Lower leg skin (tissue), 4 donors: ENCODE measurements at regions not wholly inside any gene's neighbourhood (a gene's known extent, or its start where the extent isn't known, plus 50 kb on each side); places are given as distances from the start of the nearest gene placed in this dataset.

Experiments used
- DNase-seq, 2 donors: peaks; one replicate each; pipeline ENCODE4 v3.0.0-alpha.2; 2019; ENCODE audit warnings: low spot score in 2 of 2
- H3K4me3 ChIP-seq: fragments of 200-600 bp; sonication (generic); 2 replicates; pipeline ENCODE4 v1.5.1; 2017; ENCODE audit warnings: mild to moderate bottlenecking, low read depth; ENCODE audit not compliant: poor library complexity, severe bottlenecking
- CTCF ChIP-seq, 3 donors: fragments of 450-650 bp; IDR thresholded peaks; one replicate each; pipeline ENCODE4 v1.5.1; 2016; ENCODE audit warnings: antibody characterized with exemption in 3 of 3, mild to moderate bottlenecking in 3 of 3, moderate library complexity in 2 of 3
- POLR2A ChIP-seq, 2 donors: fragments of 450-650 bp; IDR thresholded peaks; one replicate each; pipeline ENCODE4 v1.6.1; 2016 to 2017; ENCODE audit warnings: antibody characterized with exemption in 2 of 2, mild to moderate bottlenecking in 1 of 2, moderate library complexity in 1 of 2
- WGBS, 2 donors: methylation state at CpG; one replicate each; pipeline ENCODE4 v1.1.5; 2018; 5-methylcytosine and 5-hydroxymethylcytosine counted together
- intact Hi-C: fragments of 100-400 bp; cut with DNase I; formaldehyde crosslinking; loops from one replicate; pipeline ENCODE4 v1.15.0; 2023; ENCODE audit warnings: low total_unique reads

DNA sequence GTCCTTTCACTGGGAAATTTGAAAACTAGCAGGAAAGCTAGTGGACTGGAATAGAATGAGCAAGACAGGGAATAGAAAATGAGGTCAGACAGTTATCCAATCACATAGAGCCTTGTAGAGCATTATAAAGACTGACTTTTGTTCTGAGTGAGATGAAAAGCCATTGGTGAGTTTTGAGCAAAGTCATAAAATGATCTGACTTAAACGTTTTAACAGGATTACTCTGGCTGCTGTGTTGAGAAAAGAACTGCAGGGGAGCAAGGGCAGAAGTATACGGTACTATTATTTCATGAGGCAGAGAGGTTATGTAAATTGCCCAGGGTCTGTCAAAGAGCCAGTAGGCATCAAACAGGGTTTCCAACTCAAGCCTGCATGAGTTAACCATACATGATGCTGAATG lies 393.4 kb downstream of the TFEC start:
- WGBS, 2 donors: 42 to 54% methylated on average over 2 of the region's 2 CpGs
- intact Hi-C loops: no loop called here
- DNase-seq: no peak
- TF ChIP-seq CTCF (IDR thresholded peaks at IDR 0.05) (no peak), POLR2A (IDR thresholded peaks at IDR 0.05) (no peak)
- H3K4me3 ChIP-seq: no peak overlapping the region

GRCh38 chr7:115635876-115636275 lies 394.7 kb downstream of the TFEC start:
- intact Hi-C loops: no loop called here
- no peak for DNase-seq
- H3K4me3 ChIP-seq: no peak overlapping the region
- 69 to 76% methylated on average over 6 of the region's 6 CpGs for WGBS, 2 donors
- TF ChIP-seq CTCF (IDR thresholded peaks at IDR 0.05): no peak
- no peak for TF ChIP-seq POLR2A (IDR thresholded peaks at IDR 0.05)

DNA sequence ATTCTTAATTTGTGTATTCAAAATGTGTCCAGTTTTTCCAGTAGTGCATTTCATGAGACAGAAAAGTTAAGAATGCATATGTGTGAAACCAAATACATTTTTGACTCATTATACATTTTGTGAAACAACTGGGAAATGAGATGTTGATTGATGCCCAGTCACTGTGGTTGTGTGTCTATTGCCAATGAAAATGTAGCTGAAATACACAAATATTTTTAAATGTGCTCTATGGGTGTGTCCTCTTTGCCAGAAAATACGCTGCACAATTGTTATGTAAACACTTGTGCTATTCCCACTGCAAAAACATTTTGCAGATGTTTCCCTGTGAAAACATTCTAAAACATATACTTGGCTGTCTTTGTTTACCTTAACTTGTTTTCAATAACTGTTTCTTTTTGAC lies 395.2 kb downstream of the TFEC start:
- intact Hi-C loops: no loop called here
- no peak for TF ChIP-seq CTCF (IDR thresholded peaks at IDR 0.05)
- TF ChIP-seq POLR2A (IDR thresholded peaks at IDR 0.05): no peak
- WGBS, 2 donors: 34 to 39% methylated on average over 1 of the region's 1 CpG
- DNase-seq: no peak
- H3K4me3 ChIP-seq: no peak overlapping the region

- intact Hi-C loops: no loop called here
- no peak for TF ChIP-seq POLR2A (IDR thresholded peaks at IDR 0.05)
- no peak for TF ChIP-seq CTCF (IDR thresholded peaks at IDR 0.05)
- DNase-seq: no peak
- no peak overlapping the region for H3K4me3 ChIP-seq
- WGBS, 2 donors: 49 to 51% methylated on average over 4 of the region's 4 CpGs
Measured at GRCh38 chr7:115634633-115635032, 395.9 kb downstream of the TFEC start.

DNA sequence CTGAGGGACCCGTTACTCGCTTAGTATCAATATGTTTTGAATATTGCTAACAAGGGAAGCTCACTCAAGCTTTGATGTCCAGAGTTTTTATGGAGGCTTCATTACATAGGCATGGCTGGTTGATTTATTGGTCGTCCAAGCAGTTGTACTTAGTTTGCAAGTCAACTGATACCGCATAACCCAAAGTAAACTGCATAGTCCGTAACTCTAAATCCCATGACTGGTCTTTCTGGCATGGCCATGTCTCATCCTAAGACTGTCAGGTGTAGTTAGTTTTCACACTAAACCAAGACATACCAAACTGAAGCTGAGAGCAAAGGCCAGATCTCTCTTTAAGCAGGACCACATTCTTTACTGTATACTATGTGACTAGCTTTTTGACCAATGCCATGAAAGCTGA lies 397.9 kb downstream of the TFEC start:
- intact Hi-C loops: no loop called here
- WGBS, 2 donors: 78 to 82% methylated on average over 5 of the region's 5 CpGs
- TF ChIP-seq CTCF (IDR thresholded peaks at IDR 0.05) (no peak), POLR2A (IDR thresholded peaks at IDR 0.05) (no peak)
- no peak overlapping the region for H3K4me3 ChIP-seq
- no peak for DNase-seq

- no peak overlapping the region for H3K4me3 ChIP-seq
- WGBS, 2 donors: 70 to 71% methylated on average over 6 of the region's 6 CpGs
- TF ChIP-seq CTCF (IDR thresholded peaks at IDR 0.05) (no peak), POLR2A (IDR thresholded peaks at IDR 0.05) (no peak)
- intact Hi-C loops: no loop called here
- no peak for DNase-seq
Measured at GRCh38 chr7:115631782-115632181, 398.8 kb downstream of the TFEC start.
